NT2/D1 (cell line): ENCODE measurements at regions not wholly inside any gene's neighbourhood (a gene's known extent, or its start where the extent isn't known, plus 50 kb on each side); places are given as distances from the start of the nearest gene placed in this dataset.

ENCODE experiments used
- SUZ12 ChIP-seq: IDR thresholded peaks from 2 replicates; pipeline ENCODE4 v1.6.1; 2011; ENCODE audit not compliant: insufficient read length, insufficient read depth; ENCODE audit errors: extremely low read depth
- YY1 ChIP-seq: IDR thresholded peaks from 2 replicates; pipeline ENCODE4 v1.6.1; 2011; ENCODE audit not compliant: insufficient read length, insufficient read depth
- ZNF274 ChIP-seq: IDR thresholded peaks from 2 replicates; pipeline ENCODE4 v1.6.1; 2011; ENCODE audit warnings: mild to moderate bottlenecking, low read depth, low read length

DNA sequence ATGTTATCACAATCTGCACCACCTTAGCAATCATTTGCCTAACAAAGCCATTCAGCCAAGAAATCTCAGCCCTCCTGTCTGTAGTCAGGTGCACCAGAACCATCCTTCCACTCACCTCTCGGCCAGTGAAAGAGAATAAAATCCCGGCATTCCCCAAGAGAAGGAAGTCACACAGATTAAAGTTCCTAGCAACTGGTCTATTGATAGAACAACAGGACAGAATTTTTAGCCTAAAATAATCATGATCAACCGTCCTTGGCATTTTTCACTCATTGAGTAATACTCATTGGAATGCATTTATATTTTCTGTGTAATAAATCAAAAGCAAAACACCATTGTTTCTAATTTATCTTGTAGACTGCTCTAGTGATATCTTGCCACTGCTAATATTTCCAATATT, 85.7 kb upstream of the CDH4 start:
- TF ChIP-seq YY1 (no peak), ZNF274 (no peak), SUZ12 (no peak)
